ENCODE measurements at regions not wholly inside any gene's neighbourhood (a gene's known extent, or its start where the extent isn't known, plus 50 kb on each side); places are given as distances from the start of the nearest gene placed in this dataset.

- ChIA-PET CTCF (interaction anchor here (1.8 kb wide), 1 partner anchor 396 kb away, joined by 5 read pairs; no protein-coding TSS in a partner anchor), POLR2A (no interaction called here)
- H3K9me3 ChIP-seq (replicated peaks; ENCODE audit: control insufficient read depth, insufficient read depth, low read length): no peaks in the 10 kb centered on the region
- DNase-seq (ENCODE audit: low read depth, low spot score) (no peak), FAIRE-seq (no peak)
- H3K4me1 ChIP-seq (ENCODE audit: control insufficient read depth, extremely low read depth, insufficient read depth, low read length): no peaks in the 10 kb centered on the region
- no peak overlapping the region for H3K4me3 ChIP-seq (replicated peaks in 1 of 3; ENCODE audit: insufficient read depth in 1 of 3, low read depth in 1 of 3, low read length in 3 of 3)
- dilution Hi-C loops (cut with MboI; ENCODE audit: extremely low pct_ligation_motif_present, low sequenced_read_pairs) (no loop called here), intact Hi-C loops (cut with micrococcal nuclease) (no loop called here)
- TF ChIP-seq POLR2A (IDR thresholded peaks at IDR 0.05; ENCODE audit: low read depth, low read length) (no peak), GATA2 (IDR thresholded peaks at IDR 0.05; ENCODE audit: insufficient read depth, insufficient read length, low read depth, low read length) (no peak), CTCF (IDR thresholded peaks at IDR 0.05; ENCODE audit: extremely low read depth in 1 of 2, insufficient read depth in 1 of 2, low read depth in 1 of 2, low read length in 2 of 2) (no peak), MYC (IDR thresholded peaks at IDR 0.05; ENCODE audit: low read depth, low read length) (no peak), POLR2AphosphoS5 (IDR thresholded peaks at IDR 0.05; ENCODE audit: insufficient read depth, low read depth, low read length) (no peak), JUN (IDR thresholded peaks at IDR 0.05; ENCODE audit: borderline replicate concordance, insufficient read depth, insufficient read length, low read depth) (no peak), MAX (IDR thresholded peaks at IDR 0.05; ENCODE audit: insufficient read depth, insufficient read length) (no peak), EZH2 (IDR thresholded peaks at IDR 0.05; ENCODE audit: borderline replicate concordance, low read depth, low read length, severe bottlenecking) (no peak), FOS (IDR thresholded peaks at IDR 0.05; ENCODE audit: borderline replicate concordance, insufficient read depth, low read length) (no peak)
- H3K79me2 ChIP-seq (ENCODE audit: control insufficient read depth, insufficient read depth, low read length): no peaks in the 10 kb centered on the region
- no peak overlapping the region for H3K4me2 ChIP-seq (ENCODE audit: insufficient read depth, low read length)
- no TSS peak for BruUV-seq (replicated peaks)
- H3K27me3 ChIP-seq (ENCODE audit: control insufficient read depth in 2 of 2, insufficient read depth in 2 of 2, low read length in 2 of 2): no peaks in the 10 kb centered on the region
- no peaks in the 10 kb centered on the region for H3K9me1 ChIP-seq (replicated peaks; ENCODE audit: control insufficient read depth, extremely low read depth, insufficient read depth, low read length)
- no peaks in the 10 kb centered on the region for H3K36me3 ChIP-seq (ENCODE audit: control insufficient read depth in 2 of 2, extremely low read depth in 1 of 2, insufficient read depth in 2 of 2, low read length in 2 of 2)
- no peak overlapping the region for H3K9ac ChIP-seq (replicated peaks; ENCODE audit: extremely low read depth, insufficient read depth, low read length)
- H4K20me1 ChIP-seq (replicated peaks; ENCODE audit: control insufficient read depth, extremely low read depth, insufficient read depth, low read length): no peaks in the 10 kb centered on the region
- no peak overlapping the region for H3K27ac ChIP-seq (ENCODE audit: insufficient read depth, low read depth, low read length)
- H2AFZ ChIP-seq (ENCODE audit: low read depth, low read length): no peak overlapping the region
These were observed 692.8 kb upstream of the ZNF608 start for GRCh38 chr5:125439243-125439642.

Measured in endothelial cell of umbilical vein (primary cell).